ENCODE measurements at regions not wholly inside any gene's neighbourhood (a gene's known extent, or its start where the extent isn't known, plus 50 kb on each side); places are given as distances from the start of the nearest gene placed in this dataset.

- Histone ChIP-seq H3K4me3 (no peak overlapping the region), H3K27me3 (no peaks in the 10 kb centered on the region), H3K27ac (no peak overlapping the region), H3K9me3 (no peaks in the 10 kb centered on the region), H3K4me1 (peaks cover 0 to 30% (median 0%) of the 10 kb centered on the region in 4 donors), H3K36me3 (no peaks in the 10 kb centered on the region)
- DNase-seq (ENCODE audit: low spot score in 2 of 2), result peak in 1 of 2 donors; percentile 52
- TF ChIP-seq EP300 (IDR thresholded peaks at IDR 0.05), result no peak
- TF ChIP-seq POLR2A (IDR thresholded peaks at IDR 0.05), result no peak
- TF ChIP-seq CTCF (IDR thresholded peaks at IDR 0.05), result no peak
These were observed 100.3 kb upstream of the APC start for GRCh38 chr5:112637343-112637742.

- 56 to 67% methylated on average over 1 of the region's 1 CpG for WGBS, 2 donors
- DNase-seq (ENCODE audit: low spot score in 2 of 2), result no peak
- no peak for TF ChIP-seq POLR2A (IDR thresholded peaks at IDR 0.05)
- no peak for TF ChIP-seq CTCF (IDR thresholded peaks at IDR 0.05)
- no peak for TF ChIP-seq EP300 (IDR thresholded peaks at IDR 0.05)
- Histone ChIP-seq H3K27ac (peak overlapping the region in 1 of 4 donors; percentile 8), H3K4me1 (peaks cover 0 to 30% (median 0%) of the 10 kb centered on the region in 4 donors), H3K27me3 (no peaks in the 10 kb centered on the region), H3K36me3 (no peaks in the 10 kb centered on the region), H3K4me3 (no peak overlapping the region), H3K9me3 (no peaks in the 10 kb centered on the region)
These were observed 97.1 kb upstream of the APC start for GRCh38 chr5:112640546-112640945.

- TF ChIP-seq EP300 (IDR thresholded peaks at IDR 0.05) (no peak), POLR2A (IDR thresholded peaks at IDR 0.05) (no peak), CTCF (IDR thresholded peaks at IDR 0.05) (no peak)
- WGBS, 2 donors, result 81 to 86% methylated on average over 4 of the region's 4 CpGs
- DNase-seq (ENCODE audit: low spot score in 2 of 2), result no peak
These were observed 96.1 kb upstream of the APC start for GRCh38 chr5:112641515-112642110.

GRCh38 chr5:112642885-112643284 lies 94.8 kb upstream of the APC start:
- Histone ChIP-seq H3K27me3 (no peaks in the 10 kb centered on the region), H3K4me3 (no peak overlapping the region), H3K27ac (no peak overlapping the region), H3K4me1 (peaks cover 0 to 12% (median 0%) of the 10 kb centered on the region in 4 donors), H3K36me3 (no peaks in the 10 kb centered on the region), H3K9me3 (no peaks in the 10 kb centered on the region)
- no peak for TF ChIP-seq EP300 (IDR thresholded peaks at IDR 0.05)
- TF ChIP-seq POLR2A (IDR thresholded peaks at IDR 0.05), result no peak
- TF ChIP-seq CTCF (IDR thresholded peaks at IDR 0.05), result no peak
- DNase-seq (ENCODE audit: low spot score in 2 of 2), result no peak

More at GRCh38 chr5:112641515-112642110, 96.1 kb upstream of the APC start:
- Histone ChIP-seq H3K9me3 (no peaks in the 10 kb centered on the region), H3K4me1 (peaks cover 0 to 23% (median 0%) of the 10 kb centered on the region in 4 donors), H3K4me3 (no peak overlapping the region), H3K36me3 (no peaks in the 10 kb centered on the region), H3K27ac (no peak overlapping the region), H3K27me3 (no peaks in the 10 kb centered on the region)

- Histone ChIP-seq H3K4me3 (no peak overlapping the region), H3K36me3 (no peaks in the 10 kb centered on the region), H3K4me1 (peaks cover 0 to 12% (median 0%) of the 10 kb centered on the region in 4 donors), H3K9me3 (no peaks in the 10 kb centered on the region), H3K27ac (no peak overlapping the region), H3K27me3 (no peaks in the 10 kb centered on the region)
- no peak for DNase-seq (ENCODE audit: low spot score in 2 of 2)
- WGBS, 2 donors, result 78 to 81% methylated on average over 4 of the region's 4 CpGs
- TF ChIP-seq EP300 (IDR thresholded peaks at IDR 0.05) (no peak), POLR2A (IDR thresholded peaks at IDR 0.05) (no peak), CTCF (IDR thresholded peaks at IDR 0.05) (no peak)
These were observed 94.2 kb upstream of the APC start for GRCh38 chr5:112643339-112643971.

Measured in tibial nerve (tissue), 4 donors.